Activated CD4-positive, alpha-beta T cell treated with anti-CD3 and anti-CD28 coated beads for 48 hours (primary cell): ENCODE measurements at regions not wholly inside any gene's neighbourhood (a gene's known extent, or its start where the extent isn't known, plus 50 kb on each side); places are given as distances from the start of the nearest gene placed in this dataset.

Experiments used
- DNase-seq: peaks from one replicate; pipeline ENCODE4 v3.0.0-alpha.2; 2020

GRCh38 chr5:97854871-97855762, 672.1 kb upstream of the RIOK2 start:
- DNase-seq, result no peak

GRCh38 chr5:97874491-97874890, 691.4 kb upstream of the RIOK2 start:
- no peak for DNase-seq

- DNase-seq, result no peak
Observed at GRCh38 chr5:97876272-97876671, 693.2 kb upstream of the RIOK2 start.

- DNase-seq, result no peak
Observed at GRCh38 chr5:97877588-97877987, 694.5 kb upstream of the RIOK2 start.

GRCh38 chr5:97888439-97888838, 705.4 kb upstream of the RIOK2 start:
- no peak for DNase-seq

GRCh38 chr5:97891971-97892370, 708.9 kb upstream of the RIOK2 start:
- DNase-seq, result no peak

- no peak for DNase-seq
Observed at GRCh38 chr5:97903742-97904141, 720.7 kb upstream of the RIOK2 start.

GRCh38 chr5:97906135-97906534, 723.1 kb upstream of the RIOK2 start:
- no peak for DNase-seq

GRCh38 chr5:97907646-97908400, 724.8 kb upstream of the RIOK2 start:
- no peak for DNase-seq

- no peak for DNase-seq
Observed at GRCh38 chr5:97909541-97909940, 726.5 kb upstream of the RIOK2 start.

GRCh38 chr5:97914483-97914882, 731.4 kb upstream of the RIOK2 start:
- no peak for DNase-seq

- no peak for DNase-seq
Observed at GRCh38 chr5:97915106-97915505, 732.1 kb upstream of the RIOK2 start.

GRCh38 chr5:97918057-97918456, 735.0 kb upstream of the RIOK2 start:
- DNase-seq, result no peak

GRCh38 chr5:97918620-97919019, 735.6 kb upstream of the RIOK2 start:
- no peak for DNase-seq

- DNase-seq, result no peak
Observed at GRCh38 chr5:97919719-97920118, 736.7 kb upstream of the RIOK2 start.

GRCh38 chr5:97922776-97923175, 739.7 kb upstream of the RIOK2 start:
- DNase-seq, result no peak

- no peak for DNase-seq
Observed at GRCh38 chr5:97923496-97923895, 740.4 kb upstream of the RIOK2 start.

- no peak for DNase-seq
Observed at GRCh38 chr5:97923997-97924396, 741.0 kb upstream of the RIOK2 start.

- DNase-seq, result no peak
Observed at GRCh38 chr5:97929383-97929782, 746.3 kb upstream of the RIOK2 start.

- no peak for DNase-seq
Observed at GRCh38 chr5:97931829-97932228, 748.8 kb upstream of the RIOK2 start.

- no peak for DNase-seq
Observed at GRCh38 chr5:97936231-97936630, 753.2 kb upstream of the RIOK2 start.

- no peak for DNase-seq
Observed at GRCh38 chr5:97937846-97938245, 754.8 kb upstream of the RIOK2 start.

- DNase-seq, result no peak
Observed at GRCh38 chr5:97943036-97943435, 760.0 kb upstream of the RIOK2 start.

GRCh38 chr5:97951139-97951538, 768.1 kb upstream of the RIOK2 start:
- DNase-seq, result no peak
